Prostate gland (tissue), 2 donors: ENCODE measurements at regions not wholly inside any gene's neighbourhood (a gene's known extent, or its start where the extent isn't known, plus 50 kb on each side); places are given as distances from the start of the nearest gene placed in this dataset.

Experiments used
- DNase-seq: peaks from one replicate; pipeline ENCODE4 v3.0.0-alpha.2; 2019; ENCODE audit warnings: low spot score
- H3K27ac ChIP-seq, 2 donors: fragments of 200-600 bp; sonication (generic); 2 replicates each; pipeline ENCODE4 v1.5.1; 2017 to 2019
- H3K27me3 ChIP-seq: fragments of 200-600 bp; sonication (generic); replicated peaks from 2 replicates; pipeline ENCODE4 v1.5.1; 2019; ENCODE audit not compliant: insufficient read depth
- H3K36me3 ChIP-seq, 2 donors: fragments of 200-600 bp; sonication (generic); 1 replicate in 1 of 2; 2 replicates in 1 of 2; pipeline versions ENCODE4 v1.5.1 to v1.8.1; 2017 to 2019
- H3K4me1 ChIP-seq: fragments of 200-600 bp; sonication (generic); replicated peaks from 2 replicates; pipeline ENCODE4 v1.5.1; 2019
- H3K4me3 ChIP-seq, 2 donors: fragments of 200-600 bp; sonication (generic); 2 replicates each; pipeline ENCODE4 v1.5.1; 2017 to 2019
- H3K9me3 ChIP-seq: fragments of 200-600 bp; sonication (generic); 2 replicates; pipeline ENCODE4 v1.5.1; 2017
- POLR2A ChIP-seq: fragments of 450-650 bp; IDR thresholded peaks from one replicate; pipeline ENCODE4 v1.6.1; 2016; ENCODE audit warnings: antibody characterized with exemption, mild to moderate bottlenecking
- POLR2AphosphoS5 ChIP-seq: sonication (generic); formaldehyde crosslinking; IDR thresholded peaks from one replicate; pipeline ENCODE4 v1.6.1; 2017; ENCODE audit warnings: antibody characterized with exemption
- WGBS: methylation state at CpG from one replicate; pipeline ENCODE4 v1.1.5; 2018; 5-methylcytosine and 5-hydroxymethylcytosine counted together
- intact Hi-C: fragments of 100-400 bp; cut with DNase I; formaldehyde crosslinking; loops from one replicate; pipeline ENCODE4 v1.14.2; 2022
- TF ChIP-seq, protein P1 (sequence below), 4 experiments: fragments of 200-600 bp in 2 of 4; fragments of 450-650 bp in 2 of 4; sonication (generic) in 2 of 4; IDR thresholded peaks; 1 replicate in 3 of 4; 2 replicates in 1 of 4; pipeline ENCODE4 v1.5.1; 2016 to 2019; ENCODE audit warnings: antibody characterized with exemption in 4 of 4, mild to moderate bottlenecking in 2 of 4, moderate library complexity in 2 of 4

DNA sequence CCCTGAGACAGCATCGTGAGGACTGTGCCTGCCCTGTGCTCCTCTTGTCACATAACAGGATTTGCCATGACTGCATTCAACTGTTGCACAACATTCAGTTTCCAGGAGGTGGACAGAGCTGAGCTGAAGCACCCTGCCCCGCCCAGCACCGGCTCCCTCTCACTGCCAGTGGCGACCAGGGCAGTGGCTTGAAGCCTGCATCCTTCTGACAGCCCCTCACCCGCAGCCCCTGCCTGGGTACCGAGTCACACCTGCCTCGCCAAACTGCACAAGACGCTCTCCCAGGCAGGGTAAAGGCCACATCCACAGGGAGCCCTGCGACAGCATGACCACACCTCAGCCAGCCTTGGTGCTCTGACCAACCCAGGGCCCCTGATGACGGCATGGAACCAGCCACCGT lies 59.9 kb upstream of the ZNF354A start:
- TF ChIP-seq POLR2AphosphoS5 = no peak
- TF ChIP-seq, protein P1, sequence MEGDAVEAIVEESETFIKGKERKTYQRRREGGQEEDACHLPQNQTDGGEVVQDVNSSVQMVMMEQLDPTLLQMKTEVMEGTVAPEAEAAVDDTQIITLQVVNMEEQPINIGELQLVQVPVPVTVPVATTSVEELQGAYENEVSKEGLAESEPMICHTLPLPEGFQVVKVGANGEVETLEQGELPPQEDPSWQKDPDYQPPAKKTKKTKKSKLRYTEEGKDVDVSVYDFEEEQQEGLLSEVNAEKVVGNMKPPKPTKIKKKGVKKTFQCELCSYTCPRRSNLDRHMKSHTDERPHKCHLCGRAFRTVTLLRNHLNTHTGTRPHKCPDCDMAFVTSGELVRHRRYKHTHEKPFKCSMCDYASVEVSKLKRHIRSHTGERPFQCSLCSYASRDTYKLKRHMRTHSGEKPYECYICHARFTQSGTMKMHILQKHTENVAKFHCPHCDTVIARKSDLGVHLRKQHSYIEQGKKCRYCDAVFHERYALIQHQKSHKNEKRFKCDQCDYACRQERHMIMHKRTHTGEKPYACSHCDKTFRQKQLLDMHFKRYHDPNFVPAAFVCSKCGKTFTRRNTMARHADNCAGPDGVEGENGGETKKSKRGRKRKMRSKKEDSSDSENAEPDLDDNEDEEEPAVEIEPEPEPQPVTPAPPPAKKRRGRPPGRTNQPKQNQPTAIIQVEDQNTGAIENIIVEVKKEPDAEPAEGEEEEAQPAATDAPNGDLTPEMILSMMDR (IDR thresholded peaks at IDR 0.05) = no peak
- TF ChIP-seq POLR2A = no peak
- H3K27ac ChIP-seq = no peak overlapping the region
- no peaks in the 10 kb centered on the region for H3K36me3 ChIP-seq
- H3K4me3 ChIP-seq = no peak overlapping the region
- intact Hi-C loops = no loop called here
- DNase-seq = no peak
- no peaks in the 10 kb centered on the region for H3K4me1 ChIP-seq
- WGBS = 80% methylated on average over 11 of the region's 11 CpGs
- H3K9me3 ChIP-seq = no peaks in the 10 kb centered on the region
- no peaks in the 10 kb centered on the region for H3K27me3 ChIP-seq

DNA sequence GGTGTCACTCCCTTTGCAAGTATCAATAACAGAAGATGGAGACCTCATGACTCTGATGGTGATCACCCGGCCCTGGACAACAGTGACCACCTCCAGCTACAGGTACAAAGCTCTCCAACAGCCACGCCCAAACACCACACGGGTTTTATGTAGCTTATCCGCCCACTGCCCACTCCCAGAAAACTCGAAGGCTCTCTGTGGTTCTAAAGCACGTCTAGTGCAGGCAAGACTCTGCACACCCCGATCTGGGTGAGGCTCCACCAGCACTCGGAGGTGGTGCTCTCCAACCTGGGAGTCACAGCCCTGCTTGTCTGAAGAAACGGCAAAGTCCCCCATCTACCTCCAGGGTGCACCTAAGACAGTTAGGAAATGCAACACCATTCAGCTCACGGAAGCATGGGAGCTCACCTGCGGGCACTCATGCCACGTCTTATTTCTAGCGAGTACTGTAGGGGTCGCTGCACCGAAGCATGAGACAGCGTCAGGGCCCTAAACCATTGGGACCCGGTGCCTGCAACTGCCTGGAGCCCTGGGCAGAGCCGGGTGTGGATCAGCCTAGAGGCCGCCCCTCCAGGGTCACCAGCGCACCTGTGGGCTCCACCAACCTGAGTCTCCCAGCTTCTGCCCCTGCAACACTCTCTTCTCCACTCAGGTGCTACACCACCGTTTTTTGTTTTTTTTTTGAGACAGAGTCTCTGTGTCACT lies 58.1 kb upstream of the ZNF354A start:
- intact Hi-C loops = no loop called here
- 80% methylated on average over 21 of the region's 21 CpGs for WGBS
- TF ChIP-seq POLR2AphosphoS5 (no peak), POLR2A (no peak)
- TF ChIP-seq, protein P1 (IDR thresholded peaks at IDR 0.05) = no peak
- no peaks in the 10 kb centered on the region for H3K4me1 ChIP-seq
- H3K27ac ChIP-seq = no peak overlapping the region
- no peaks in the 10 kb centered on the region for H3K9me3 ChIP-seq
- H3K4me3 ChIP-seq = no peak overlapping the region
- no peaks in the 10 kb centered on the region for H3K36me3 ChIP-seq
- DNase-seq = no peak
- H3K27me3 ChIP-seq = no peaks in the 10 kb centered on the region

DNA sequence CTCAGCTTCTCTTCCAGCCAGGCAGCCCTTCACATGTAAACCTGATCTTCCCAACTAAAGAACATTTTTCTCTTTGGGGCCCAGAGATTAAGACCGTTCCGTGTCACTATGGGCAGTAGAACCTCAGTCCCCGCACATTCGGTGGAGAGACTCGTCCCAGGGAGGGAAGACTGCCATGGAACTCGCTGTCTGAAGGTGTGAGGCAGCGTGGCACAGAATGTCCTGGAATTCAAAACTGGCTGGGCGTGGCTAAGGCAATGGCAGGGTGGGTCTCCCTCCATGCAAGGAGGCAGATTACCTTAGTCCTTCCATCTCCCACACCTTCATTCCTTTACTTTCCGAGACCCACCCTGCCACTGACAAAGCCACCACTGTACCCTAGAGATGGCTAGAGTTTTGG lies 57.4 kb upstream of the ZNF354A start:
- intact Hi-C loops = no loop called here
- DNase-seq = no peak
- WGBS = 77% methylated on average over 9 of the region's 9 CpGs
- no peaks in the 10 kb centered on the region for H3K9me3 ChIP-seq
- H3K27me3 ChIP-seq = no peaks in the 10 kb centered on the region
- TF ChIP-seq, protein P1 (IDR thresholded peaks at IDR 0.05) = no peak
- TF ChIP-seq POLR2A (no peak), POLR2AphosphoS5 (no peak)
- no peaks in the 10 kb centered on the region for H3K4me1 ChIP-seq
- no peak overlapping the region for H3K27ac ChIP-seq
- H3K4me3 ChIP-seq = no peak overlapping the region
- H3K36me3 ChIP-seq = no peaks in the 10 kb centered on the region

DNA sequence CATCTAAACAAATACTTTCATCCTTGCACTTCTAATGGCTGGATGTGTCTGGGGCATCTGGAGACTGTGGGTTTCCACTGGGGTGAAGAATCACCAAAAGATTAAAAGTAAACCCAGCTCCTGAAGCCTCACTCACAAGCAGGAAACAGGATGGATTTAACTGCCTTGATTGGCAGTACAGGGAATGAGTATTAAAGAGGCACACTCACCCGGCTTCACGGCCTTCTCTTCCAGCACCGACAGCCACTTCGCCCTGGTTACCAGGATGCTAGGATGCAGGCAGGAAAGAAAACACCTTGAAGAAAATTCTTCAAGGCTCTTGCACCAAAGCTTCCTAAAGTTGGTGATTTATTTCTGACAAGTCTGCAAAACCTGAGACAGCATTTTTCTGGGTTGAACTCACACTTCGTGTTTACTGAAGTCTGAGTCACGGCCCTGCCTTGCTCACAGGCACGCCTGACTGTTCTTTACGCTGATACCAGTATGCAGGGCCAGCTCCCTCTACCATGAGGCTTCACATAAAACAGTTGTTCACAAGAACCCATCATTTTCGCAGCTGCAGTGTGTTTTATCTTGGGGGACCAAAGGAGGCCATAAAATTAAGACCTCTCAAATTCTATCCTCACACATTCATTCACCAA lies 56.5 kb upstream of the ZNF354A start:
- no peaks in the 10 kb centered on the region for H3K4me1 ChIP-seq
- peak; percentile 38 for DNase-seq
- WGBS = 41% methylated on average over 9 of the region's 9 CpGs
- no peaks in the 10 kb centered on the region for H3K9me3 ChIP-seq
- no peak overlapping the region for H3K4me3 ChIP-seq
- intact Hi-C loops = no loop called here
- no peaks in the 10 kb centered on the region for H3K36me3 ChIP-seq
- no peak overlapping the region for H3K27ac ChIP-seq
- no peaks in the 10 kb centered on the region for H3K27me3 ChIP-seq
- no peak for TF ChIP-seq POLR2AphosphoS5
- TF ChIP-seq, protein P1 (IDR thresholded peaks at IDR 0.05) = no peak
- TF ChIP-seq POLR2A = no peak

DNA sequence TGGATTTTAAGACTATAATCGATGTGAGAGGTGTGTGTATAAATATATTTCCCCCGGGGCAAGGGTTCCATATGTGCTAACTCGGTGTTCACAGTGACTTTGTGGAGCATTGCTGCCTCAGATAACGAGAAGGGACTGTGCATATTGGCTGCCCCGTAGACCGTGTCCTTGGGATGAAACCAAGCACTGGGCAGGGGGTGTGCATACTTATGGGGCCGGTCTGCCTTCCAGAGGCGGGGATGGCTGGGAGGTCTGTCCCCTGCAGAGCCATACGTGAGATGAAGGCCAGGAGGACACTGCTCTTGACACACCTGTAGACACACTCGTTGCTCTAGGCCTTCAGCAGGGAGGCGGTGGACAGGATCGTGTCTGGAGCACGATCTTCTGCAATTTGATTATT lies 56.0 kb upstream of the ZNF354A start:
- 83% methylated on average over 13 of the region's 13 CpGs for WGBS
- Histone ChIP-seq H3K9me3 (no peaks in the 10 kb centered on the region), H3K27me3 (no peaks in the 10 kb centered on the region), H3K4me3 (no peak overlapping the region), H3K27ac (no peak overlapping the region), H3K4me1 (no peaks in the 10 kb centered on the region), H3K36me3 (no peaks in the 10 kb centered on the region)
- TF ChIP-seq, protein P1 (IDR thresholded peaks at IDR 0.05) = no peak
- TF ChIP-seq POLR2AphosphoS5 = no peak
- no peak for TF ChIP-seq POLR2A
- intact Hi-C loops = no loop called here
- no peak for DNase-seq
